ENCODE measurements at regions not wholly inside any gene's neighbourhood (a gene's known extent, or its start where the extent isn't known, plus 50 kb on each side); places are given as distances from the start of the nearest gene placed in this dataset.

GRCh38 chr17:36768394-36768793 lies 167.0 kb downstream of the MRM1 start:
- Histone ChIP-seq H3K14ac (ENCODE audit: insufficient read length) (no peak overlapping the region), H3K4me1 (replicated peaks in 1 of 4; ENCODE audit: control insufficient read depth in 3 of 4, insufficient read depth in 4 of 4, low read length in 3 of 4) (peaks cover 0 to 23% (median 10%) of the 10 kb centered on the region in 4 experiments), H2AK5ac (ENCODE audit: low read depth, low read length) (no peak overlapping the region), H3K79me1 (ENCODE audit: low read depth, low read length) (no peaks in the 10 kb centered on the region), H3K36me3 (ENCODE audit: control insufficient read depth in 2 of 4, insufficient read depth in 4 of 4, low read length in 3 of 4) (no peaks in the 10 kb centered on the region), H3K27ac (ENCODE audit: low read depth, low read length) (no peak overlapping the region), H3K23ac (ENCODE audit: insufficient read length) (no peak overlapping the region), H2BK20ac (ENCODE audit: low read length) (0 out of 2 replicates have a peak overlapping the region, but pooled peaks have one; percentile 68), H2BK15ac (ENCODE audit: low read length) (peak overlapping the region; percentile 94; the same call in 1 of the 2 replicates), H3K9me3 (ENCODE audit: insufficient read depth in 2 of 2, low read depth in 1 of 2, low read length in 1 of 2) (no peaks in the 10 kb centered on the region), H2BK5ac (ENCODE audit: low read depth, low read length) (no peak overlapping the region), H3K56ac (replicated peaks; ENCODE audit: insufficient read length, low read depth, low read length) (no peak overlapping the region), H3K4ac (replicated peaks; ENCODE audit: insufficient read length, low read depth, low read length) (no peak overlapping the region), H3K27me3 (replicated peaks in 1 of 4; ENCODE audit: control insufficient read depth in 3 of 4, extremely low read depth in 1 of 4, insufficient read depth in 3 of 4, low read length in 3 of 4) (no peaks in the 10 kb centered on the region; a peak in 2 of 7 replicates), H3K79me2 (ENCODE audit: control insufficient read depth in 1 of 2, insufficient read depth in 2 of 2, low read length in 2 of 2) (no peaks in the 10 kb centered on the region), H3K18ac (ENCODE audit: extremely low read depth, low read length) (peak overlapping the region; percentile 27; the same call in 1 of the 2 replicates), H2BK12ac (ENCODE audit: low read depth, low read length) (0 out of 2 replicates have a peak overlapping the region, but pooled peaks have one; percentile 55), H3K9ac (replicated peaks in 1 of 4; ENCODE audit: extremely low read depth in 1 of 4, low read depth in 3 of 4, low read length in 3 of 4) (no peak overlapping the region), H3K23me2 (ENCODE audit: low read depth, low read length) (no peaks in the 10 kb centered on the region), H2BK120ac (replicated peaks; ENCODE audit: low read depth, low read length) (no peak overlapping the region), H2AFZ (ENCODE audit: low read length) (no peak overlapping the region), H3K4me2 (ENCODE audit: insufficient read depth in 1 of 2, low read depth in 2 of 2, low read length in 2 of 2) (no peak overlapping the region; a peak in 1 of 4 replicates), H4K20me1 (replicated peaks in 1 of 2; ENCODE audit: control insufficient read depth in 1 of 2, insufficient read depth in 2 of 2, low read length in 2 of 2) (no peaks in the 10 kb centered on the region), H4K8ac (ENCODE audit: extremely low read depth, insufficient read depth, low read length) (no peak overlapping the region), H4K5ac (ENCODE audit: insufficient read length, low read depth, low read length) (no peak overlapping the region), H3K4me3 (ENCODE audit: extremely low read depth in 1 of 4, insufficient read depth in 2 of 4, low read depth in 3 of 4, low read length in 4 of 4) (no peak overlapping the region), H4K91ac (replicated peaks; ENCODE audit: insufficient read length, low read length) (peak overlapping the region; percentile 45)
- peak in 1 of 2 experiments; percentile 70 for DNase-seq (ENCODE audit: low read depth in 1 of 2, low spot score in 2 of 2)
- CTCF ChIA-PET (ENCODE audit: partially characterized antibody): interaction anchor here (0.6 to 3.0 kb wide), 27 partner anchors 9 to 458 kb away, joined by 3 to 14 read pairs (median 4); no protein-coding TSS in a partner anchor
- FAIRE-seq: no peak
- 76% methylated on average over 7 of the region's 13 CpGs; no CpG with 5 or more reads in 1 of the 2 experiments for WGBS, 2 experiments (ENCODE audit: extremely low coverage in 1 of 2, insufficient coverage in 1 of 2, insufficient read length in 1 of 2, insufficient replicate concordance in 2 of 2, low coverage in 1 of 2, low lambda C conversion rate in 2 of 2, missing lambda C conversion rate in 1 of 2)
- TF ChIP-seq RAD21 (IDR thresholded peaks at IDR 0.05 in 1 of 2, conservative IDR thresholded peaks at IDR 0.05 in 1 of 2; ENCODE audit: low read depth in 2 of 2, low read length in 2 of 2) (peak; percentile 80 to 81), FOSL1 (IDR thresholded peaks at IDR 0.05; ENCODE audit: insufficient read depth, low read depth, low read length) (no peak), SRF (IDR thresholded peaks at IDR 0.05; ENCODE audit: low read depth, low read length) (no peak), CTCF (IDR thresholded peaks at IDR 0.05; ENCODE audit: control extremely low read depth in 1 of 3, insufficient read depth in 1 of 3, low read depth in 1 of 3, low read length in 3 of 3) (peak; percentile 50 to 72 (median 62)), BACH1 (IDR thresholded peaks at IDR 0.05; ENCODE audit: low read length) (no peak), POLR2AphosphoS5 (IDR thresholded peaks at IDR 0.05; ENCODE audit: low read depth, low read length) (no peak)
- POLR2A ChIA-PET (ENCODE audit: partially characterized antibody): interaction anchor here (0.8 to 1.2 kb wide), 2 partner anchors 13 to 35 kb away, joined by 3 read pairs; no protein-coding TSS in a partner anchor
